Stimulated activated CD8-positive, alpha-beta memory T cell treated with anti-CD3 and anti-CD28 coated beads, Interleukin-4, amount 100 ng/mL, for 24 hours (primary cell): ENCODE measurements at regions not wholly inside any gene's neighbourhood (a gene's known extent, or its start where the extent isn't known, plus 50 kb on each side); places are given as distances from the start of the nearest gene placed in this dataset.

Experiments
- DNase-seq: peaks from one replicate; pipeline ENCODE4 v3.0.0-alpha.2; 2020; ENCODE audit warnings: low read depth

GRCh38 chr15:94053626-94054025 is 177.7 kb upstream of the MCTP2 start:
- DNase-seq, result no peak

GRCh38 chr15:94052711-94053110 is 178.7 kb upstream of the MCTP2 start:
- no peak for DNase-seq

DNA sequence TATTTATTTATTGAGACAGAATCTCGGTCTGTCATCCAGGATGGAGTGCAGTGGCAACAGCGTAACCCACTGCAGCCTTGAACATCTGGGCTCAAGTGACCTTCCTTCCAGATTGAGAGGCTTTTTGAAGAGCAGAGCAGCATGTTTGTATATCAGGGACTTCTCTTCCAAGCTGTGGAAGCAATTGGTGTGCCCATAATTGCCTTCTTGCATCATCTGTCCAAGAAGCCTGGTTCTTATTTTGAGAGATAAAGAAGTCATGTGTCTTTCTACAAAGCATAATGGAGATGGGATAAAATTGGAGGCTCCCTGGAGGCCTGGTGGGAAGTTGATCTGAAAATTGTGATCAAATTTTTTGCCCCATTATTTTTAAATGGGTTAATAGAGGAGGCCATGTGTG is 183.8 kb upstream of the MCTP2 start:
- no peak for DNase-seq

GRCh38 chr15:94042180-94042928 is 189.0 kb upstream of the MCTP2 start:
- no peak for DNase-seq

- no peak for DNase-seq
Observed at GRCh38 chr15:94041746-94042145, 189.6 kb upstream of the MCTP2 start.

GRCh38 chr15:94040541-94041248 is 190.7 kb upstream of the MCTP2 start:
- no peak for DNase-seq

DNA sequence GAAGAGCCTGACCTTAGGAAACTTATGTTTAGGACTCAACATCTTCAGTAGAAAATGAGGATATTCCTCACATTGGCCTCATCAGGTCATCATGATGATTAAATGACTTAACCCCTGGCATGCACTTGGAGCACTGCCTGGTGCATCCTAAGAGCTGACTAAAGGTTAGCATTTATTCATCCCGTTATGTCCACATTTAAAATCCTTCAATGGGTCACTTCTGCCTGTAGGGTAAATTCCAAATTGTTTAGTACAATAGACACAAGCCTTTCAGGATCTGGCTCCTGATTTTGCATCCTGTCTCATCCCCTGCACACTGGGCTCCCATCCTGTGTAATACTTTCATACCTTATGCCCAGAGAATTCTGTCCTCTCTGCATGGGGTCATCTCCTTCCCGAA is 195.2 kb upstream of the MCTP2 start:
- no peak for DNase-seq

- DNase-seq, result no peak
Observed at GRCh38 chr15:94033683-94034020, 197.7 kb upstream of the MCTP2 start.

DNA sequence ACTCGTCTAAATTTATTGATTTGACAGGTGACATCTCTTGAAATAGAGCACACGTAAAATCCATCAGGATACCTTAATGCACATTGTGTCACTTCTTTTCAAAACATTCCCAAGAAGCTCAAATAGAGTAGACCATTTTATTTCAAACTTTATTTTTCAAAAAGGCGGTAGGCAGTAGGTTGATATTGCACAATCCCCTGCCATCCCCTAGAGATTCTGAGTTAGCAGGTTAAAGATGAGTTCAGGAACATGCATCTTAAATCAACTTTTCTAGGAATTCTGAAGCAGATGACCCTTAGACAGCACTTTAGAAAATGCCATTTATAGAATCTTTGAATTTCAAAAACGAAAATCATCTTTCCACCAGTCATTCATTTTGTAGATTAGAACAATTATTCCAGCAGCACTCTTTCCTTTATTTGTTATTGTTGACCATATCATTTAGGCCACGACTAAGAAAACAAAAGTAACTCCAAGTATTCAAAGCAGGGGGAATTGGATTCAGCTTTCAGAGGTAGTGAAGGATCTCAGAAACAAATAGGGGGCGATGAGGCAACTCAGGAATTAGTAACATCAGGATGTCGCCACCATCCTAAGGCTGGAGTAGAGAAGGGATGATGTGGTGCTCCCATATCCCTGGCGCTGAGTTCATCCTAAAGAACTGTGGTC is 198.2 kb upstream of the MCTP2 start:
- no peak for DNase-seq

DNA sequence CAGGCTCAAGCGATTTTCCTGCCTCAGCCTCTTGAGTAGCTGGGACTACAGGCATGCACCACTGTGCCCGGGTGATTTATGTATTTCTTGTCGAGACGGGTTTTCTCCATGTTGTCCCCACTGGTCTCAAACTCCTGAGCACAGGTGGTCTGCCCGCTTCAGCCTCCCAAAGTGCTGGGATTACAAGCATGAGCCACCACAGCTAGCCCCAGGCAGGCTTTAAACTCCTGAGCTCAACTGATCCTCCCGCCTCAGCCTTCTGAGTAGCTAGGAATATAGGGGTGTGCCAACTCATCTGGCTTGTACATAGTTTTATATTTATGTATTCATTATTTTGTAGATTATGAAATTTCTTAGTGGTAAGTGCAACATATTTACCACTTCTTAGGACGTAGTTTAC is 198.8 kb upstream of the MCTP2 start:
- no peak for DNase-seq

DNA sequence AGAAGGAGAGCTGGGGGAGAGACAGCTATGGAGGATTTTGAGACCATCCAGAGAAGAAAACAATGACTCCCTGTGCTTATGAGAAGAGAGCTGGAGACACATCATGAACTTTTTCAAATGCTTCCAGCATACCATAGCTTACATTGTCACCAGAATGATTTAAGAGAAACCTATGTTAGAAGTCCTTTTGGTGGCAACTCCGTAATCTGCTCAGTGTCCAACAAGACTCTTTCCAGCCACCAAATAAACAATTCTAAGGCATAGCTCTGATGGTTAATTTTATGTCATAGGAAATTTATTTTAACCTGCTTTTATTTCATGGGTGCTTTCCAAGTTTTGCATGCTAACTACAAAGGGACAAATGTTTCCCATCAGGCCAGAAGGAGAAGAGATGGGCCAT is 200.3 kb upstream of the MCTP2 start:
- DNase-seq, result no peak

- no peak for DNase-seq
Observed at GRCh38 chr15:94029495-94029894, 201.9 kb upstream of the MCTP2 start.

- DNase-seq, result no peak
Observed at GRCh38 chr15:94028809-94029208, 202.6 kb upstream of the MCTP2 start.

- DNase-seq, result no peak
Observed at GRCh38 chr15:94028121-94028520, 203.2 kb upstream of the MCTP2 start.

- DNase-seq, result no peak
Observed at GRCh38 chr15:94027581-94027980, 203.8 kb upstream of the MCTP2 start.

GRCh38 chr15:94026458-94027304 is 204.7 kb upstream of the MCTP2 start:
- no peak for DNase-seq

DNA sequence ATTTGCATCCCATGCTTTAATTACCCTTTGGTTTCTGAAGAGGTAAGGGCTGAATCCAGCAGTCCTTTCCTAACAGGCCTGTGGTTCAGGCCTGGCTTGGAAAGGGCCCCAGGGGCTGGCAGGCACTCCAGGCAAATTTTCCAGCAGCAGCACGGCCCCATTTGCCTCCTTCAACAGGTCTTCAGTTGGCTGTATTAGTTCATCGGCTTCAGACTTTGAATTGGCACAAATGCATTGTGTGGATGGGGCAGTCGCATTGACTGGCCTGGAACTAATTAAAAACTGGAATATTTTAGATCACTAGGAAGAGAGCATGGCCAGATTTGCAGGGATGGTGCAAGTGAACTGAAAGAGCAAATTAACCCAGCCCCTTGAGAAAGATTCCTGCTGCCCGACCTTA is 207.8 kb upstream of the MCTP2 start:
- DNase-seq, result no peak

GRCh38 chr15:94021621-94022320 is 209.6 kb upstream of the MCTP2 start:
- DNase-seq, result no peak

GRCh38 chr15:94019062-94019461 is 212.3 kb upstream of the MCTP2 start:
- no peak for DNase-seq

GRCh38 chr15:94015324-94015723 is 216.0 kb upstream of the MCTP2 start:
- DNase-seq, result no peak

- no peak for DNase-seq
Observed at GRCh38 chr15:94008104-94009074, 223.0 kb upstream of the MCTP2 start.
